ENCODE measurements at regions not wholly inside any gene's neighbourhood (a gene's known extent, or its start where the extent isn't known, plus 50 kb on each side); places are given as distances from the start of the nearest gene placed in this dataset.

GRCh38 chr10:51010977-51011376, 63.3 kb upstream of the PRKG1 start:
- TF ChIP-seq CTCF (IDR thresholded peaks at IDR 0.05; ENCODE audit: insufficient read depth, low read length) (peak; percentile 45), POLR2AphosphoS5 (IDR thresholded peaks at IDR 0.05; ENCODE audit: low read depth) (no peak), GABPA (IDR thresholded peaks at IDR 0.05; ENCODE audit: low read depth) (no peak), REST (IDR thresholded peaks at IDR 0.05; ENCODE audit: insufficient replicate concordance, low read depth) (no peak)
